Panc1 (cell line): ENCODE measurements at regions not wholly inside any gene's neighbourhood (a gene's known extent, or its start where the extent isn't known, plus 50 kb on each side); places are given as distances from the start of the nearest gene placed in this dataset.
A peak's percentile ranks its signal among the peaks of the same experiment; 100 is the strongest.

Experiments used
- ATAC-seq: fragments of 200-7000 bp; cut with Tn5 transposase; 2 replicates; pipeline ENCODE4 v1.9.1; 2020; ENCODE audit warnings: mild to moderate bottlenecking, moderate library complexity
- BruUV-seq: library from RNA; stranded (reverse); fragments of 400-500 nt; replicated peaks from 2 replicates; lab custom pipeline; 2021; lab: Mats Ljungman, UMichigan
- CTCF ChIA-PET: fragments of 300-600 bp; sonication (Branson Sonifier 250); formaldehyde crosslinking; loops from one replicate; lab custom pipeline; 2022; ENCODE audit warnings: antibody characterized with exemption; lab: Charles Lee
- POLR2A ChIA-PET: fragments of 300-600 bp; sonication (Branson Sonifier 250); formaldehyde crosslinking; loops from one replicate; lab custom pipeline; 2022; ENCODE audit warnings: antibody characterized with exemption; lab: Charles Lee
- DNase-seq: peaks from one replicate; pipeline ENCODE4 v3.0.0-alpha.2; 2010; ENCODE audit warnings: low read depth, low spot score
- H3K27ac ChIP-seq: 2 replicates; pipeline ENCODE4 v1.5.1; 2011; ENCODE audit warnings: mild to moderate bottlenecking, low read length, inconsistent platforms
- H3K27me3 ChIP-seq: fragments of 200-500 bp; sonication (Bioruptor generic); 2 replicates; pipeline ENCODE4 v1.6.0; 2014; ENCODE audit warnings: low read length, inconsistent platforms; ENCODE audit not compliant: control insufficient read depth, insufficient read depth
- H3K36me3 ChIP-seq: fragments of 200-500 bp; sonication (Bioruptor generic); 2 replicates; pipeline ENCODE4 v1.5.1; 2014; ENCODE audit warnings: inconsistent platforms, mild to moderate bottlenecking, low read length, moderate library complexity; ENCODE audit not compliant: control insufficient read depth, insufficient read depth
- H3K4me1 ChIP-seq: 2 replicates; pipeline ENCODE4 v1.5.1; 2011; ENCODE audit warnings: inconsistent platforms, mild to moderate bottlenecking, low read length, moderate library complexity; ENCODE audit not compliant: control insufficient read depth, insufficient read depth
- H3K4me3 ChIP-seq, 2 experiments: 2 replicates each; pipeline ENCODE4 v1.5.1; 2011 to 2012; ENCODE audit warnings: low read depth in 2 of 2, low read length in 2 of 2, mild to moderate bottlenecking in 2 of 2, inconsistent platforms in 1 of 2, moderate library complexity in 1 of 2
- H3K9me3 ChIP-seq: fragments of 200-500 bp; sonication (Bioruptor generic); 2 replicates; pipeline ENCODE4 v1.5.1; 2014; ENCODE audit warnings: low read depth, mild to moderate bottlenecking, inconsistent platforms, low read length, moderate library complexity; ENCODE audit not compliant: control insufficient read depth, insufficient read depth
- CTCF ChIP-seq: fragments of 450-650 bp; IDR thresholded peaks from 2 replicates; pipeline ENCODE4 v1.5.1; 2017; ENCODE audit warnings: mild to moderate bottlenecking
- POLR2AphosphoS5 ChIP-seq: IDR thresholded peaks from 2 replicates; pipeline ENCODE4 v1.6.1; 2012; ENCODE audit warnings: mild to moderate bottlenecking, low read depth, low read length, moderate library complexity
- REST ChIP-seq, 2 experiments: IDR thresholded peaks; 2 replicates each; pipeline ENCODE4 v1.6.1; 2011 to 2012; ENCODE audit warnings: low read depth in 2 of 2, control low read depth in 1 of 2, low read length in 1 of 2, mild to moderate bottlenecking in 1 of 2, moderate library complexity in 1 of 2; ENCODE audit not compliant: insufficient read depth in 1 of 2
- SIN3A ChIP-seq: IDR thresholded peaks from 2 replicates; pipeline ENCODE4 v1.6.1; 2012; ENCODE audit warnings: low read depth, mild to moderate bottlenecking, low read length, moderate library complexity, borderline replicate concordance; ENCODE audit not compliant: insufficient read depth
- TCF7L2 ChIP-seq: IDR thresholded peaks from 2 replicates; pipeline ENCODE4 v1.6.1; 2011; ENCODE audit warnings: mild to moderate bottlenecking, low read depth, low read length, inconsistent platforms
- in situ Hi-C: cut with HindIII; loops from 2 replicates; pipeline ENCODE4 v1.10.0; 2016; ENCODE audit warnings: low sequenced_read_pairs, low pct_unique_long_range_greater_than_20kb
- intact Hi-C: fragments of 100-400 bp; cut with micrococcal nuclease; formaldehyde crosslinking; loops from one replicate; pipeline ENCODE4 v1.10.0; 2022; ENCODE audit not compliant: unreplicated experiment

- H3K27me3 ChIP-seq: no peaks in the 10 kb centered on the region; the same call in 1 of the 2 replicates
- ATAC-seq: no peak
- DNase-seq: no peak
- H3K27ac ChIP-seq: no peak overlapping the region
- no peak for TF ChIP-seq SIN3A
- no peak for TF ChIP-seq REST (IDR thresholded peaks at IDR 0.05; ENCODE audit: insufficient read depth in 1 of 2, low read depth in 2 of 2, low read length in 1 of 2)
- TF ChIP-seq CTCF: no peak
- no TSS peak for BruUV-seq
- intact Hi-C loops: no loop called here
- no peak overlapping the region for H3K4me3 ChIP-seq
- H3K9me3 ChIP-seq: no peaks in the 10 kb centered on the region
- no peaks in the 10 kb centered on the region for H3K36me3 ChIP-seq
- in situ Hi-C loops: no loop called here
- POLR2A ChIA-PET: no interaction called here
- no peaks in the 10 kb centered on the region for H3K4me1 ChIP-seq
- CTCF ChIA-PET: no interaction called here
Observed at GRCh38 chr18:73613706-73614340, 533.8 kb downstream of the FBXO15 start.

GRCh38 chr18:73597832-73598615 lies 549.6 kb downstream of the FBXO15 start:
- ChIA-PET CTCF (no interaction called here), POLR2A (no interaction called here)
- in situ Hi-C loops (no loop called here), intact Hi-C loops (no loop called here)
- 0 out of 2 replicates have a peak, but pooled peaks have one; percentile 42 for ATAC-seq
- H3K4me1 ChIP-seq: no peaks in the 10 kb centered on the region
- no TSS peak for BruUV-seq
- no peaks in the 10 kb centered on the region for H3K36me3 ChIP-seq
- no peak overlapping the region for H3K27ac ChIP-seq
- no peak overlapping the region for H3K4me3 ChIP-seq
- no peak for DNase-seq
- H3K27me3 ChIP-seq: 0 out of 2 replicates have a peak, but pooled peaks cover 2% of the 10 kb centered on the region
- H3K9me3 ChIP-seq: no peaks in the 10 kb centered on the region
- TF ChIP-seq TCF7L2: no peak
- TF ChIP-seq POLR2AphosphoS5: no peak

- H3K4me1 ChIP-seq: no peaks in the 10 kb centered on the region
- DNase-seq: no peak
- H3K27ac ChIP-seq: no peak overlapping the region
- H3K36me3 ChIP-seq: no peaks in the 10 kb centered on the region
- H3K4me3 ChIP-seq: no peak overlapping the region
- no peak for ATAC-seq
- intact Hi-C loops: no loop called here
- in situ Hi-C loops: no loop called here
- H3K9me3 ChIP-seq: no peaks in the 10 kb centered on the region
- ChIA-PET CTCF (no interaction called here), POLR2A (no interaction called here)
- H3K27me3 ChIP-seq: peaks cover 4% of the 10 kb centered on the region; the same call in 1 of the 2 replicates
- TF ChIP-seq CTCF (no peak), TCF7L2 (no peak), SIN3A (no peak), POLR2AphosphoS5 (no peak), REST (IDR thresholded peaks at IDR 0.05; ENCODE audit: insufficient read depth in 1 of 2, low read depth in 2 of 2, low read length in 1 of 2) (no peak)
- no TSS peak for BruUV-seq
Observed at GRCh38 chr18:73594749-73595148, 552.9 kb downstream of the FBXO15 start.
